ENCODE measurements at regions not wholly inside any gene's neighbourhood (a gene's known extent, or its start where the extent isn't known, plus 50 kb on each side); places are given as distances from the start of the nearest gene placed in this dataset.

DNA sequence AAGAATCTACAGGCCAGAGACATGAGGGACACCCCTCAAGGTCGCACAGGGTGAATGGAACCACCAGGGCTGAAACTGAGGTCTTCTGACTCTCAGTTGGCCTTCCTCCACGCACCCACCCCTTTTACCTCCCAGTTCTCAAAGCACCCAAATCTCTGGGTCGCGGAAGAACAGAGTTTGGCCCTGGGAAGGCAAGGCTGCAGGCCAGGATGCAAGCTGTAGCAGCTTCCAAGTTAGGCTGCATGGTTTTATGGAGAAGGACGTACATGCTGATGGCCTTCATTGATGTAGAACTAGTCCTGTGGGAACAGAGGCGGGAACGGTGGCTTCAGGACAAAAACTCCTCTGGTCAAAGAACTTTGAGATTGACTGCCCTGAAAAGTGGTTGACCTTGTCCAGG is 143.5 kb upstream of the B3GAT1 start (continued):
- TF ChIP-seq, protein P1, sequence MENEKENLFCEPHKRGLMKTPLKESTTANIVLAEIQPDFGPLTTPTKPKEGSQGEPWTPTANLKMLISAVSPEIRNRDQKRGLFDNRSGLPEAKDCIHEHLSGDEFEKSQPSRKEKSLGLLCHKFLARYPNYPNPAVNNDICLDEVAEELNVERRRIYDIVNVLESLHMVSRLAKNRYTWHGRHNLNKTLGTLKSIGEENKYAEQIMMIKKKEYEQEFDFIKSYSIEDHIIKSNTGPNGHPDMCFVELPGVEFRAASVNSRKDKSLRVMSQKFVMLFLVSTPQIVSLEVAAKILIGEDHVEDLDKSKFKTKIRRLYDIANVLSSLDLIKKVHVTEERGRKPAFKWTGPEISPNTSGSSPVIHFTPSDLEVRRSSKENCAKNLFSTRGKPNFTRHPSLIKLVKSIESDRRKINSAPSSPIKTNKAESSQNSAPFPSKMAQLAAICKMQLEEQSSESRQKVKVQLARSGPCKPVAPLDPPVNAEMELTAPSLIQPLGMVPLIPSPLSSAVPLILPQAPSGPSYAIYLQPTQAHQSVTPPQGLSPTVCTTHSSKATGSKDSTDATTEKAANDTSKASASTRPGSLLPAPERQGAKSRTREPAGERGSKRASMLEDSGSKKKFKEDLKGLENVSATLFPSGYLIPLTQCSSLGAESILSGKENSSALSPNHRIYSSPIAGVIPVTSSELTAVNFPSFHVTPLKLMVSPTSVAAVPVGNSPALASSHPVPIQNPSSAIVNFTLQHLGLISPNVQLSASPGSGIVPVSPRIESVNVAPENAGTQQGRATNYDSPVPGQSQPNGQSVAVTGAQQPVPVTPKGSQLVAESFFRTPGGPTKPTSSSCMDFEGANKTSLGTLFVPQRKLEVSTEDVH (IDR thresholded peaks at IDR 0.05; ENCODE audit: low read depth, partially characterized antibody), result no peak
- TF ChIP-seq BDP1 (IDR thresholded peaks at IDR 0.05; ENCODE audit: insufficient read depth, insufficient read length) (no peak), NCOA2 (IDR thresholded peaks at IDR 0.05; ENCODE audit: partially characterized antibody in 2 of 2) (no peak), ZNF311 (CRISPR knock-in tag; IDR thresholded peaks at IDR 0.05) (no peak), ZNF695 (CRISPR knock-in tag; IDR thresholded peaks at IDR 0.05) (no peak), LARP7 (IDR thresholded peaks at IDR 0.05) (no peak)
- TF ChIP-seq, protein P2, sequence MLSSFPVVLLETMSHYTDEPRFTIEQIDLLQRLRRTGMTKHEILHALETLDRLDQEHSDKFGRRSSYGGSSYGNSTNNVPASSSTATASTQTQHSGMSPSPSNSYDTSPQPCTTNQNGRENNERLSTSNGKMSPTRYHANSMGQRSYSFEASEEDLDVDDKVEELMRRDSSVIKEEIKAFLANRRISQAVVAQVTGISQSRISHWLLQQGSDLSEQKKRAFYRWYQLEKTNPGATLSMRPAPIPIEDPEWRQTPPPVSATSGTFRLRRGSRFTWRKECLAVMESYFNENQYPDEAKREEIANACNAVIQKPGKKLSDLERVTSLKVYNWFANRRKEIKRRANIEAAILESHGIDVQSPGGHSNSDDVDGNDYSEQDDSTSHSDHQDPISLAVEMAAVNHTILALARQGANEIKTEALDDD (IDR thresholded peaks at IDR 0.05), result no peak
- TF ChIP-seq, protein P3, sequence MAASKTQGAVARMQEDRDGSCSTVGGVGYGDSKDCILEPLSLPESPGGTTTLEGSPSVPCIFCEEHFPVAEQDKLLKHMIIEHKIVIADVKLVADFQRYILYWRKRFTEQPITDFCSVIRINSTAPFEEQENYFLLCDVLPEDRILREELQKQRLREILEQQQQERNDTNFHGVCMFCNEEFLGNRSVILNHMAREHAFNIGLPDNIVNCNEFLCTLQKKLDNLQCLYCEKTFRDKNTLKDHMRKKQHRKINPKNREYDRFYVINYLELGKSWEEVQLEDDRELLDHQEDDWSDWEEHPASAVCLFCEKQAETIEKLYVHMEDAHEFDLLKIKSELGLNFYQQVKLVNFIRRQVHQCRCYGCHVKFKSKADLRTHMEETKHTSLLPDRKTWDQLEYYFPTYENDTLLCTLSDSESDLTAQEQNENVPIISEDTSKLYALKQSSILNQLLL (CRISPR knock-in tag; IDR thresholded peaks at IDR 0.05; ENCODE audit: borderline replicate concordance), result no peak
- TF ChIP-seq, protein P4, sequence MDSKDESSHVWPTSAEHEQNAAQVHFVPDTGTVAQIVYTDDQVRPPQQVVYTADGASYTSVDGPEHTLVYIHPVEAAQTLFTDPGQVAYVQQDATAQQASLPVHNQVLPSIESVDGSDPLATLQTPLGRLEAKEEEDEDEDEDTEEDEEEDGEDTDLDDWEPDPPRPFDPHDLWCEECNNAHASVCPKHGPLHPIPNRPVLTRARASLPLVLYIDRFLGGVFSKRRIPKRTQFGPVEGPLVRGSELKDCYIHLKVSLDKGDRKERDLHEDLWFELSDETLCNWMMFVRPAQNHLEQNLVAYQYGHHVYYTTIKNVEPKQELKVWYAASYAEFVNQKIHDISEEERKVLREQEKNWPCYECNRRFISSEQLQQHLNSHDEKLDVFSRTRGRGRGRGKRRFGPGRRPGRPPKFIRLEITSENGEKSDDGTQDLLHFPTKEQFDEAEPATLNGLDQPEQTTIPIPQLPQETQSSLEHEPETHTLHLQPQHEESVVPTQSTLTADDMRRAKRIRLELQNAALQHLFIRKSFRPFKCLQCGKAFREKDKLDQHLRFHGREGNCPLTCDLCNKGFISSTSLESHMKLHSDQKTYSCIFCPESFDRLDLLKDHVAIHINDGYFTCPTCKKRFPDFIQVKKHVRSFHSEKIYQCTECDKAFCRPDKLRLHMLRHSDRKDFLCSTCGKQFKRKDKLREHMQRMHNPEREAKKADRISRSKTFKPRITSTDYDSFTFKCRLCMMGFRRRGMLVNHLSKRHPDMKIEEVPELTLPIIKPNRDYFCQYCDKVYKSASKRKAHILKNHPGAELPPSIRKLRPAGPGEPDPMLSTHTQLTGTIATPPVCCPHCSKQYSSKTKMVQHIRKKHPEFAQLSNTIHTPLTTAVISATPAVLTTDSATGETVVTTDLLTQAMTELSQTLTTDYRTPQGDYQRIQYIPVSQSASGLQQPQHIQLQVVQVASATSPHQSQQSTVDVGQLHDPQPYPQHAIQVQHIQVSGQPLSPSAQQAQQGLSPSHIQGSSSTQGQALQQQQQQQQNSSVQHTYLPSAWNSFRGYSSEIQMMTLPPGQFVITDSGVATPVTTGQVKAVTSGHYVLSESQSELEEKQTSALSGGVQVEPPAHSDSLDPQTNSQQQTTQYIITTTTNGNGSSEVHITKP (IDR thresholded peaks at IDR 0.05; ENCODE audit: partially characterized antibody), result no peak
